Parathyroid adenoma (tissue), 2 donors: ENCODE measurements at regions not wholly inside any gene's neighbourhood (a gene's known extent, or its start where the extent isn't known, plus 50 kb on each side); places are given as distances from the start of the nearest gene placed in this dataset.

ENCODE experiments used
- H2AFZ ChIP-seq: fragments of 300-600 bp; sonication (generic); one replicate; pipeline ENCODE4 v1.7.0; 2017; ENCODE audit warnings: antibody characterized with exemption, mild to moderate bottlenecking
- H3K27ac ChIP-seq: fragments of 300-600 bp; sonication (generic); one replicate; pipeline ENCODE4 v1.7.0; 2017
- H3K27me3 ChIP-seq: fragments of 300-600 bp; sonication (generic); one replicate; pipeline ENCODE4 v1.7.0; 2017; ENCODE audit warnings: low read length; ENCODE audit not compliant: control insufficient read depth, insufficient read depth
- H3K36me3 ChIP-seq: fragments of 300-600 bp; sonication (generic); one replicate; pipeline ENCODE4 v1.7.0; 2017; ENCODE audit warnings: low read length; ENCODE audit not compliant: control insufficient read depth, insufficient read depth
- H3K4me1 ChIP-seq: fragments of 300-600 bp; sonication (generic); one replicate; pipeline ENCODE4 v1.7.0; 2017; ENCODE audit warnings: control low read depth
- H3K4me2 ChIP-seq: fragments of 300-600 bp; sonication (generic); one replicate; pipeline ENCODE4 v1.7.0; 2017; ENCODE audit warnings: low read length
- H3K4me3 ChIP-seq: fragments of 300-600 bp; sonication (generic); one replicate; pipeline ENCODE4 v1.7.0; 2017; ENCODE audit warnings: low read depth, low read length
- H3K79me2 ChIP-seq: fragments of 300-600 bp; sonication (generic); one replicate; pipeline ENCODE4 v1.7.0; 2017; ENCODE audit warnings: control low read depth
- H3K9ac ChIP-seq: fragments of 300-600 bp; sonication (generic); one replicate; pipeline ENCODE4 v1.7.0; 2017; ENCODE audit warnings: mild to moderate bottlenecking
- H3K9me3 ChIP-seq: fragments of 300-600 bp; sonication (generic); one replicate; pipeline ENCODE4 v1.7.0; 2017; ENCODE audit warnings: low read length; ENCODE audit not compliant: control insufficient read depth
- CTCF ChIP-seq: fragments of 300-600 bp; sonication (generic); IDR thresholded peaks from one replicate; pipeline ENCODE4 v1.7.0; 2017; ENCODE audit warnings: antibody characterized with exemption, mild to moderate bottlenecking
- donor health status: primary hyperparathyroidism.

GRCh38 chr14:40099316-40099715, 667.1 kb upstream of the FBXO33 start:
- no peaks in the 10 kb centered on the region for H3K36me3 ChIP-seq
- no peaks in the 10 kb centered on the region for H3K27me3 ChIP-seq
- no peaks in the 10 kb centered on the region for H3K79me2 ChIP-seq
- no peak overlapping the region for H3K4me3 ChIP-seq
- no peak overlapping the region for H3K4me2 ChIP-seq
- no peak overlapping the region for H3K27ac ChIP-seq
- H3K9me3 ChIP-seq = no peaks in the 10 kb centered on the region
- no peak for TF ChIP-seq CTCF
- H3K9ac ChIP-seq = no peak overlapping the region
- H3K4me1 ChIP-seq = no peaks in the 10 kb centered on the region
- H2AFZ ChIP-seq = no peak overlapping the region

GRCh38 chr14:40098468-40098867, 666.2 kb upstream of the FBXO33 start:
- Histone ChIP-seq H3K36me3 (no peaks in the 10 kb centered on the region), H2AFZ (no peak overlapping the region), H3K4me2 (no peak overlapping the region), H3K4me3 (no peak overlapping the region), H3K27me3 (no peaks in the 10 kb centered on the region), H3K27ac (no peak overlapping the region), H3K9me3 (no peaks in the 10 kb centered on the region), H3K79me2 (no peaks in the 10 kb centered on the region), H3K4me1 (no peaks in the 10 kb centered on the region), H3K9ac (no peak overlapping the region)
- no peak for TF ChIP-seq CTCF

- Histone ChIP-seq H2AFZ (no peak overlapping the region), H3K9me3 (no peaks in the 10 kb centered on the region), H3K9ac (no peak overlapping the region), H3K4me2 (no peak overlapping the region), H3K27me3 (no peaks in the 10 kb centered on the region), H3K27ac (no peak overlapping the region), H3K36me3 (no peaks in the 10 kb centered on the region), H3K4me1 (no peaks in the 10 kb centered on the region), H3K79me2 (no peaks in the 10 kb centered on the region), H3K4me3 (no peak overlapping the region)
- TF ChIP-seq CTCF = no peak
These were observed 664.7 kb upstream of the FBXO33 start for GRCh38 chr14:40096968-40097367.

GRCh38 chr14:40093800-40094199, 661.6 kb upstream of the FBXO33 start:
- H3K36me3 ChIP-seq = no peaks in the 10 kb centered on the region
- H3K79me2 ChIP-seq = no peaks in the 10 kb centered on the region
- no peak overlapping the region for H3K27ac ChIP-seq
- no peak for TF ChIP-seq CTCF
- H3K4me1 ChIP-seq = no peaks in the 10 kb centered on the region
- H3K9me3 ChIP-seq = no peaks in the 10 kb centered on the region
- H3K9ac ChIP-seq = no peak overlapping the region
- H3K4me3 ChIP-seq = no peak overlapping the region
- H3K27me3 ChIP-seq = no peaks in the 10 kb centered on the region
- H3K4me2 ChIP-seq = no peak overlapping the region
- no peak overlapping the region for H2AFZ ChIP-seq

- Histone ChIP-seq H3K4me1 (no peaks in the 10 kb centered on the region), H2AFZ (no peak overlapping the region), H3K4me2 (no peak overlapping the region), H3K79me2 (no peaks in the 10 kb centered on the region), H3K9me3 (peaks cover 3% of the 10 kb centered on the region), H3K9ac (no peak overlapping the region), H3K27ac (no peak overlapping the region), H3K4me3 (no peak overlapping the region), H3K36me3 (no peaks in the 10 kb centered on the region), H3K27me3 (no peaks in the 10 kb centered on the region)
- TF ChIP-seq CTCF = no peak
These were observed 641.9 kb upstream of the FBXO33 start for GRCh38 chr14:40074169-40074568.
